Naive thymus-derived CD4-positive, alpha-beta T cell (primary cell): ENCODE measurements at regions not wholly inside any gene's neighbourhood (a gene's known extent, or its start where the extent isn't known, plus 50 kb on each side); places are given as distances from the start of the nearest gene placed in this dataset.

Experiments used
- ATAC-seq: fragments of 150-1000 bp; cut with Tn5 transposase; 2 replicates; pipeline ENCODE4 v1.10.0; 2021; ENCODE audit warnings: mild to moderate bottlenecking, moderate library complexity
- CTCF ChIA-PET: fragments of 350-600 bp; sonication (Branson Sonifier 250); formaldehyde crosslinking; loops from one replicate; lab custom pipeline; 2021; ENCODE audit warnings: antibody characterized with exemption; lab: Charles Lee
- POLR2A ChIA-PET: fragments of 350-600 bp; sonication (Branson Sonifier 250); formaldehyde crosslinking; loops from one replicate; lab custom pipeline; 2021; ENCODE audit warnings: antibody characterized with exemption, inconsistent platforms; lab: Charles Lee
- DNase-seq, 9 donors: peaks; one replicate each; pipeline versions ENCODE4 v3.0.0 to v3.0.0-alpha.2; 2020 to 2022; ENCODE audit warnings: mixed read lengths in 1 of 9
- H3K27ac ChIP-seq: one replicate; pipeline ENCODE4 v1.7.0; 2013; ENCODE audit warnings: mild to moderate bottlenecking, low read depth, low read length, moderate library complexity
- H3K27me3 ChIP-seq, 2 donors: one replicate each; pipeline ENCODE4 v1.7.0; 2013; ENCODE audit warnings: low read length in 2 of 2, mild to moderate bottlenecking in 2 of 2, moderate library complexity in 2 of 2; ENCODE audit not compliant: control insufficient read depth in 2 of 2, insufficient read depth in 2 of 2
- H3K36me3 ChIP-seq, 3 experiments: 1 replicate in 2 of 3; 2 replicates in 1 of 3; pipeline ENCODE4 v1.7.0; 2013; ENCODE audit warnings: low read length in 3 of 3, mild to moderate bottlenecking in 3 of 3, moderate library complexity in 1 of 3; ENCODE audit not compliant: insufficient read depth in 3 of 3, control insufficient read depth in 2 of 3
- H3K4me1 ChIP-seq, 2 donors: one replicate each; pipeline ENCODE4 v1.7.0; 2013; ENCODE audit warnings: low read length in 2 of 2, mild to moderate bottlenecking in 2 of 2, moderate library complexity in 1 of 2; ENCODE audit not compliant: control insufficient read depth in 2 of 2, insufficient read depth in 2 of 2
- H3K4me3 ChIP-seq: 2 replicates; pipeline ENCODE4 v1.7.0; 2013; ENCODE audit warnings: mild to moderate bottlenecking, low read length
- H3K9me3 ChIP-seq, 3 experiments: 1 replicate in 2 of 3; 2 replicates in 1 of 3; pipeline ENCODE4 v1.7.0; 2013; ENCODE audit warnings: low read length in 3 of 3; ENCODE audit not compliant: control insufficient read depth in 2 of 3
- H3K27ac Mint-ChIP-seq, 9 donors: one replicate each; pipeline ENCODE4 v1.8.0; 2020 to 2022; ENCODE audit warnings: mixed read lengths in 9 of 9, mild to moderate bottlenecking in 8 of 9, moderate library complexity in 5 of 9, inconsistent platforms in 2 of 9
- H3K27me3 Mint-ChIP-seq, 5 donors: one replicate each; pipeline ENCODE4 v1.8.0; 2021 to 2022; ENCODE audit warnings: mixed read lengths in 5 of 5, mild to moderate bottlenecking in 1 of 5
- H3K36me3 Mint-ChIP-seq, 5 donors: one replicate each; pipeline ENCODE4 v1.8.0; 2020 to 2022; ENCODE audit warnings: mixed read lengths in 5 of 5, mild to moderate bottlenecking in 3 of 5, inconsistent platforms in 1 of 5
- H3K4me1 Mint-ChIP-seq, 7 donors: one replicate each; pipeline ENCODE4 v1.8.0; 2020 to 2022; ENCODE audit warnings: mixed read lengths in 7 of 7, mild to moderate bottlenecking in 3 of 7, inconsistent platforms in 1 of 7
- H3K4me3 Mint-ChIP-seq, 10 donors: one replicate each; pipeline ENCODE4 v1.8.0; 2020 to 2022; ENCODE audit warnings: mild to moderate bottlenecking in 10 of 10, mixed read lengths in 10 of 10, moderate library complexity in 6 of 10, inconsistent platforms in 2 of 10
- H3K9me3 Mint-ChIP-seq, 11 donors: one replicate each; pipeline ENCODE4 v1.8.0; 2020 to 2022; ENCODE audit warnings: mixed read lengths in 11 of 11, mild to moderate bottlenecking in 4 of 11, inconsistent platforms in 1 of 11, moderate library complexity in 1 of 11
- intact Hi-C, 2 donors: fragments of 100-400 bp; cut with micrococcal nuclease; formaldehyde crosslinking; loops; one replicate each; pipeline ENCODE4 v1.15.1; 2023

DNA sequence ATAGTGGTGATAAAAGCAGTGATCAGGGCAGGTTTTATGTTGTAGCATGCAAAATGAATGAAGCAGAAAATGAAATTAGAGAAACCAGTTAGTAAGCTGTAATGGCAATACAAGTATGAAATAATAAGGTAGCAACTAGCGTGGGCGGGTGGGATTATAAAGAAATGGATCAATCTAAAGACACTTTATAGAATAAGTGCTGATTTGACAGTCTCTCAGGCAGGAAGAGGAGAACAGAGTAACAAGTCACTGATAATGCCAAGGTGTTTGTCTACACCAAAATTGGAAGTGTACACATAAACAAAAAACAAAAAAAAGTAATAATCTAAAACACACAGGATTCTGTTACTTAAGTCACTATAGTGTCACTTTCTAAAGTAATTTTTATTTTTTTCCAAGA is 51.0 kb upstream of the PCBP1 start:
- no peaks in the 10 kb centered on the region for H3K27me3 Mint-ChIP-seq
- no peak overlapping the region for H3K27ac ChIP-seq
- peaks cover 0 to 33% (median 8%) of the 10 kb centered on the region in 7 donors for H3K4me1 Mint-ChIP-seq
- no peaks in the 10 kb centered on the region for H3K9me3 Mint-ChIP-seq
- ChIA-PET CTCF (no interaction called here), POLR2A (interaction anchor here (1.0 kb wide), 1 partner anchor 9 kb away, joined by 3 read pairs; no protein-coding TSS in a partner anchor)
- DNase-seq (no peak), ATAC-seq (no peak)
- peaks cover 0 to 15% (median 0%) of the 10 kb centered on the region in 3 experiments for H3K36me3 ChIP-seq
- H3K36me3 Mint-ChIP-seq = peaks cover 0 to 57% (median 21%) of the 10 kb centered on the region in 5 donors
- no peaks in the 10 kb centered on the region for H3K4me1 ChIP-seq
- H3K9me3 ChIP-seq = no peaks in the 10 kb centered on the region
- no peaks in the 10 kb centered on the region for H3K27me3 ChIP-seq
- no peak overlapping the region for H3K4me3 ChIP-seq
- peak overlapping the region in 4 of 9 donors; percentile 2 to 29 (median 10) for H3K27ac Mint-ChIP-seq
- H3K4me3 Mint-ChIP-seq = no peak overlapping the region
- intact Hi-C loops = no loop called here

DNA sequence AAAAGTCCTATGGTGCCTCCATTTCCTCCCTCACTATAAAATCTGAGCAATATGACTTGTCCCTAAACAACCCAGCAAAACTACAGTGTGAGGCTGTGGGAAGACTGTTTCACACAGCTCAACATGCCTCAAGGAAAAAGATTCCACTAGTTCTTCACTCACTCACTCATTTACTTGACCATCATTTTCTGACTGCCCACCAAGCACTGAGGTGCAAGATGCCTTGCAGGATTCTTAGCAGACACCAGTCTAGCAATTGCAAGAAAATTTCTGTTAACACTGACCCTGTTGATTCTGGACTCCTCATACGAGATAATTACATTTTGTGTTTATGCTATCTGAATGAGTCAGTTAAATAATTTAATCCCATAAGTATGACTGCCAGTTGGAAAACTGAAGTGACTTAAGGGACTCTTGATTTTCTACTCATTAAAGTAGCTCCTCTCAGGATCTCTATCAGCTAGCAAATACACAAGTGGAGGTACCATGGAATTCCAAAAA is 51.9 kb upstream of the PCBP1 start:
- Histone ChIP-seq H3K4me3 (no peak overlapping the region), H3K27ac (no peak overlapping the region), H3K27me3 (no peaks in the 10 kb centered on the region), H3K36me3 (peaks cover 0 to 15% (median 0%) of the 10 kb centered on the region in 3 experiments), H3K4me1 (no peaks in the 10 kb centered on the region), H3K9me3 (no peaks in the 10 kb centered on the region)
- no peak for ATAC-seq
- peak overlapping the region in 1 of 9 donors; percentile 29 for H3K27ac Mint-ChIP-seq
- ChIA-PET CTCF (interaction anchor here (0.7 kb wide), 1 partner anchor 53 kb away, joined by 4 read pairs; no protein-coding TSS in a partner anchor), POLR2A (no interaction called here)
- no peak overlapping the region for H3K4me3 Mint-ChIP-seq
- no peak for DNase-seq
- intact Hi-C loops = no loop called here
- H3K4me1 Mint-ChIP-seq = peaks cover 0 to 34% (median 8%) of the 10 kb centered on the region in 7 donors
- no peaks in the 10 kb centered on the region for H3K9me3 Mint-ChIP-seq
- H3K27me3 Mint-ChIP-seq = no peaks in the 10 kb centered on the region
- peaks cover 0 to 63% (median 28%) of the 10 kb centered on the region in 5 donors for H3K36me3 Mint-ChIP-seq

DNA sequence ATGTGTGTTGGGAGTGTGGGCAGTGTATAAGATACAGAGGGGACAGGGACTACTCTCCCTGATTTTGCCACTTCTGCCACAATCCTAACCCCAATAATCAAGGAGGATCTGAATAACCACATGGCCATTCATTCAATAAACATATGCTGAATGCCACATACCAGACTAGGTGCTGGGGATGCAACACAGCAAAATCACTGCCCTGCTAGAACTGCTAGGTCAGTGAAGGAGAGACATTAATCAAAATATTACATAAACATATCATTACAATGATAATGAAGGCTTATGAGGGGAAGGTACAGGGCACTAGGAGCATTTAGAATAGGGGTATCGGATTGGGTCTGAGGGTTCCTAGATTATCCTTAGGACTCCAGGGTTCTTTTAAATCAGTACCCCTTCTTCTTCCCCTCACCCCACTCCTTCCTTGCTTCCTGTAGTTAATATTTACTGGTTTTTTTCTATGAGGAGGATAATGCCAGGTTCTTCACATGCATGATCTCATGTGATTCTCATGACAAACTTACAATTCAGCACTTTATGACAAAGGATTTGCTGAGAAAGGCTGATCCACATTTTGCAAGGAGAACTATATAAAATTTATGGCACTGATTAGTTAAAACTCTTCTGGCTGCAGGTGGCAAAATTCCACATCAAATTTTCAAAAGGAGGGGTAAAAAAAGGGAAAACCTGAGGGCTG is 56.4 kb upstream of the PCBP1 start:
- Mint-ChIP-seq H3K9me3 (no peaks in the 10 kb centered on the region), H3K36me3 (peaks cover 0 to 48% (median 22%) of the 10 kb centered on the region in 5 donors), H3K4me3 (no peak overlapping the region), H3K27ac (peak overlapping the region in 4 of 9 donors; percentile 21 to 66 (median 37)), H3K27me3 (no peaks in the 10 kb centered on the region), H3K4me1 (peaks cover 0 to 31% (median 3%) of the 10 kb centered on the region in 7 donors)
- H3K4me3 ChIP-seq = no peak overlapping the region
- no peaks in the 10 kb centered on the region for H3K9me3 ChIP-seq
- peaks cover 0 to 15% (median 0%) of the 10 kb centered on the region in 3 experiments for H3K36me3 ChIP-seq
- DNase-seq (no peak), ATAC-seq (no peak)
- H3K4me1 ChIP-seq = no peaks in the 10 kb centered on the region
- H3K27me3 ChIP-seq = no peaks in the 10 kb centered on the region
- H3K27ac ChIP-seq = no peak overlapping the region
- intact Hi-C loops = no loop called here
- ChIA-PET POLR2A (no interaction called here), CTCF (no interaction called here)

DNA sequence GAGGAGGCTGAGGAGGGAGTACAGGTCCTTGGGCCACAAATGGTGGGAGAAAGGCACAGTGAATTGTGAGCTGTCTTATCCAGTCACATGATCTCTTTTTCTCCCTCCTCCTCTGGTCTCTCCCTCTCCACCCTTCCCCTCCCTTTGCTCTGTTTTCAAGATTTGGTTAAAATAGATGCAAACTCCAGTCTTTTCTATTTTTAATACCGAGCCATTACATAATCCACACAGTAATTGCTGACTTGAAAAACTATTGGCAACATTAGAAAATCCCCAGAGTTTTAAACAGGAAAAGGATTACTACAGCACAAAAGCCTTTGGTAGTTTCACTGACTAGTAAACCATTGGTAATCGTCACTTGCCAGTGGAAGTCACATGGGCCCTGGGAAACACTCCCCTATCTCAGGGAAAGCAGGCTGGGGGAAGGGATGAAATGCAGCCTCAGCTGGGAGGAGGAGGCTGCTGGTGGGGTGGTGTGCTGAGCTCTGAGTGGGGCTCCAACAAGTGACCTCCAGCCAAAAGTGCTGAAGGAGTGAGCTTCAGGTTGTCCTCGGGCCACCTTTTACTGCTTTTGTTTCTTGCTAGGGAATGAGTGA is 57.4 kb upstream of the PCBP1 start:
- Histone ChIP-seq H3K4me3 (no peak overlapping the region), H3K27me3 (no peaks in the 10 kb centered on the region), H3K9me3 (no peaks in the 10 kb centered on the region), H3K27ac (no peak overlapping the region), H3K4me1 (no peaks in the 10 kb centered on the region), H3K36me3 (peaks cover 0 to 13% (median 0%) of the 10 kb centered on the region in 3 experiments)
- DNase-seq (no peak), ATAC-seq (peak; percentile 89)
- Mint-ChIP-seq H3K4me3 (no peak overlapping the region), H3K27ac (peak overlapping the region in 2 of 9 donors; percentile 32 to 54), H3K4me1 (peaks cover 0 to 26% (median 3%) of the 10 kb centered on the region in 7 donors), H3K27me3 (no peaks in the 10 kb centered on the region), H3K36me3 (peaks cover 0 to 49% (median 26%) of the 10 kb centered on the region in 5 donors), H3K9me3 (no peaks in the 10 kb centered on the region)
- intact Hi-C loops = no loop called here
- POLR2A ChIA-PET = interaction anchor here (0.7 kb wide), 1 partner anchor 15 kb away, joined by 3 read pairs; no protein-coding TSS in a partner anchor
- CTCF ChIA-PET = interaction anchor here (0.5 to 1.0 kb wide), 2 partner anchors 17 to 56 kb away, joined by 3 to 5 read pairs; no protein-coding TSS in a partner anchor

DNA sequence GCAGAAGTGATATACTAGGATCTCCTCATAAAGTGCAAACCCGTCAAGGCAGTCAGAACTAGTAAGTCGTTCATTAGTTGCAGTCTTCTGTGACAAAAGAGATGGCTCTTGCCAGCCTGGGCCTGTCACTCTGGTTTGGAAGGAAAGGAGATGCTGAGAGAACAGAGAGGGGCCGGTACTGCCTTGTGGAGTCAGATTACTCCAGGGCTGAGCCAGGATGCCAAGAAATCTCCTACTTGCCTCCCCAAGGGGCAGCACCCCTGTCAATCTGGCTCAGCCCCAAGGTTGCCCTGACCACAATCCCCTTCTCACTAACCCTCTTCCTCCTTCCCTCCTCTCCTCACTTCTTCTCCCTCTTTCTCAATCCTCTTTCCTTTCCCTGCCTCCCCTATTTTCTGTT is 62.9 kb upstream of the ASPRV1 start:
- CTCF ChIA-PET = no interaction called here
- intact Hi-C loops = no loop called here

DNA sequence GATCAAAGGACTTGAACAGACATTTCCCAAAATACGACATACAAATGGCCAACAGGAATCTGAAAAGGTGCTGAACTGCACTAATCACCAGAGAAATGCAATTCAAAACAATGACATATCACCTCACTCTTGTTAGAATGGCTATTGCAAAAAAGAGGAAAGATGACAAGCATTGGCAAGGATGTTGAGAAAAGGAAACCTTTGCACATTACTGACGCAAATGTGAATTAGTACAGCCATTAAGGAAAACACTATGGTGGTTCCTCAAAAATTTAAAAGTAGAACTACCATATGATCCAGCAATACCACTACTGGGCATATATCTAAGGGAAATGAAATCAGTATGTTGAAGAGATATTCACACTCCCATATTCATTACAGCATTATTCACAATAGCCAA is 57.7 kb upstream of the ASPRV1 start:
- H3K36me3 ChIP-seq = peaks cover 0 to 9% (median 3%) of the 10 kb centered on the region in 3 experiments
- Mint-ChIP-seq H3K4me1 (peaks cover 6 to 28% (median 17%) of the 10 kb centered on the region in 7 donors), H3K27ac (peak overlapping the region in 2 of 9 donors; percentile 4 to 20), H3K36me3 (peaks cover 10 to 53% (median 50%) of the 10 kb centered on the region in 5 donors), H3K27me3 (no peaks in the 10 kb centered on the region), H3K4me3 (no peak overlapping the region), H3K9me3 (peaks cover 0 to 18% (median 0%) of the 10 kb centered on the region in 11 donors)
- no peak overlapping the region for H3K27ac ChIP-seq
- ChIA-PET CTCF (no interaction called here), POLR2A (no interaction called here)
- no peaks in the 10 kb centered on the region for H3K9me3 ChIP-seq
- intact Hi-C loops = no loop called here
- no peak overlapping the region for H3K4me3 ChIP-seq
- no peaks in the 10 kb centered on the region for H3K4me1 ChIP-seq
- peak; percentile 73 for ATAC-seq
- DNase-seq = no peak
- no peaks in the 10 kb centered on the region for H3K27me3 ChIP-seq

More for the DNA sequence above, 62.9 kb upstream of the ASPRV1 start:
- POLR2A ChIA-PET = no interaction called here
- H3K27ac ChIP-seq = no peak overlapping the region
- H3K9me3 ChIP-seq = no peaks in the 10 kb centered on the region
- H3K4me1 Mint-ChIP-seq = peaks cover 0 to 25% (median 3%) of the 10 kb centered on the region in 7 donors
- DNase-seq = no peak
- no peaks in the 10 kb centered on the region for H3K4me1 ChIP-seq
- H3K27me3 ChIP-seq = no peaks in the 10 kb centered on the region
- H3K36me3 Mint-ChIP-seq = peaks cover 0 to 40% (median 20%) of the 10 kb centered on the region in 5 donors
- peaks cover 0 to 3% (median 0%) of the 10 kb centered on the region in 11 donors for H3K9me3 Mint-ChIP-seq
- H3K27ac Mint-ChIP-seq = peak overlapping the region in 3 of 9 donors; percentile 27 to 68 (median 55)
- no peak overlapping the region for H3K4me3 Mint-ChIP-seq
- no peaks in the 10 kb centered on the region for H3K36me3 ChIP-seq
- no peak overlapping the region for H3K4me3 ChIP-seq
- no peak for ATAC-seq
- H3K27me3 Mint-ChIP-seq = no peaks in the 10 kb centered on the region
